ENCODE measurements at regions not wholly inside any gene's neighbourhood (a gene's known extent, or its start where the extent isn't known, plus 50 kb on each side); places are given as distances from the start of the nearest gene placed in this dataset.

DNA sequence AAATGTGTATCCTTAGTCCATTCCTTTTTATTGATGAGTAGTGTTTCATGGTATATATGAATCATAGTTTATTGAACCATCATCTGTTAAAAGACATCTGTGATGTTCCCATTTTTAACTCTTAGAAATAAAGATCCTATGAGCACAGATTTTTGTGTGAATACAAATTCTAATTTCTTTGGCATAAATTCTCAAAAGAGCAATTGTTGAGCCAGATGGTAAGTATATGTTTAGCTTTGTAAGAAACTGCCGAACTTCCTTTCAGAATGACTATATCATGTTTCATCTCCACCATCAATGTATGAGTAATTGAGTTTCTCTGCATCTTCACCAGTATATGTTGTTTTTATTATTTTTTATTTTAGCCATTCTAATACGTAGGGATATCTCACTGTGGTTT lies 526.4 kb downstream of the CDH10 start:
- no peak for DNase-seq (ENCODE audit: low read depth in 1 of 2, low spot score in 1 of 2)
- TF ChIP-seq, protein P1, sequence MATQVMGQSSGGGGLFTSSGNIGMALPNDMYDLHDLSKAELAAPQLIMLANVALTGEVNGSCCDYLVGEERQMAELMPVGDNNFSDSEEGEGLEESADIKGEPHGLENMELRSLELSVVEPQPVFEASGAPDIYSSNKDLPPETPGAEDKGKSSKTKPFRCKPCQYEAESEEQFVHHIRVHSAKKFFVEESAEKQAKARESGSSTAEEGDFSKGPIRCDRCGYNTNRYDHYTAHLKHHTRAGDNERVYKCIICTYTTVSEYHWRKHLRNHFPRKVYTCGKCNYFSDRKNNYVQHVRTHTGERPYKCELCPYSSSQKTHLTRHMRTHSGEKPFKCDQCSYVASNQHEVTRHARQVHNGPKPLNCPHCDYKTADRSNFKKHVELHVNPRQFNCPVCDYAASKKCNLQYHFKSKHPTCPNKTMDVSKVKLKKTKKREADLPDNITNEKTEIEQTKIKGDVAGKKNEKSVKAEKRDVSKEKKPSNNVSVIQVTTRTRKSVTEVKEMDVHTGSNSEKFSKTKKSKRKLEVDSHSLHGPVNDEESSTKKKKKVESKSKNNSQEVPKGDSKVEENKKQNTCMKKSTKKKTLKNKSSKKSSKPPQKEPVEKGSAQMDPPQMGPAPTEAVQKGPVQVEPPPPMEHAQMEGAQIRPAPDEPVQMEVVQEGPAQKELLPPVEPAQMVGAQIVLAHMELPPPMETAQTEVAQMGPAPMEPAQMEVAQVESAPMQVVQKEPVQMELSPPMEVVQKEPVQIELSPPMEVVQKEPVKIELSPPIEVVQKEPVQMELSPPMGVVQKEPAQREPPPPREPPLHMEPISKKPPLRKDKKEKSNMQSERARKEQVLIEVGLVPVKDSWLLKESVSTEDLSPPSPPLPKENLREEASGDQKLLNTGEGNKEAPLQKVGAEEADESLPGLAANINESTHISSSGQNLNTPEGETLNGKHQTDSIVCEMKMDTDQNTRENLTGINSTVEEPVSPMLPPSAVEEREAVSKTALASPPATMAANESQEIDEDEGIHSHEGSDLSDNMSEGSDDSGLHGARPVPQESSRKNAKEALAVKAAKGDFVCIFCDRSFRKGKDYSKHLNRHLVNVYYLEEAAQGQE (IDR thresholded peaks at IDR 0.05; ENCODE audit: insufficient replicate concordance, low read depth), result no peak
- TF ChIP-seq POLR2AphosphoS5 (IDR thresholded peaks at IDR 0.05; ENCODE audit: low read depth) (no peak), GABPA (IDR thresholded peaks at IDR 0.05; ENCODE audit: low read depth) (no peak), SPI1 (IDR thresholded peaks at IDR 0.05; ENCODE audit: borderline replicate concordance, low read depth) (no peak)
- TF ChIP-seq, protein P2, sequence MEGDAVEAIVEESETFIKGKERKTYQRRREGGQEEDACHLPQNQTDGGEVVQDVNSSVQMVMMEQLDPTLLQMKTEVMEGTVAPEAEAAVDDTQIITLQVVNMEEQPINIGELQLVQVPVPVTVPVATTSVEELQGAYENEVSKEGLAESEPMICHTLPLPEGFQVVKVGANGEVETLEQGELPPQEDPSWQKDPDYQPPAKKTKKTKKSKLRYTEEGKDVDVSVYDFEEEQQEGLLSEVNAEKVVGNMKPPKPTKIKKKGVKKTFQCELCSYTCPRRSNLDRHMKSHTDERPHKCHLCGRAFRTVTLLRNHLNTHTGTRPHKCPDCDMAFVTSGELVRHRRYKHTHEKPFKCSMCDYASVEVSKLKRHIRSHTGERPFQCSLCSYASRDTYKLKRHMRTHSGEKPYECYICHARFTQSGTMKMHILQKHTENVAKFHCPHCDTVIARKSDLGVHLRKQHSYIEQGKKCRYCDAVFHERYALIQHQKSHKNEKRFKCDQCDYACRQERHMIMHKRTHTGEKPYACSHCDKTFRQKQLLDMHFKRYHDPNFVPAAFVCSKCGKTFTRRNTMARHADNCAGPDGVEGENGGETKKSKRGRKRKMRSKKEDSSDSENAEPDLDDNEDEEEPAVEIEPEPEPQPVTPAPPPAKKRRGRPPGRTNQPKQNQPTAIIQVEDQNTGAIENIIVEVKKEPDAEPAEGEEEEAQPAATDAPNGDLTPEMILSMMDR (IDR thresholded peaks at IDR 0.05; ENCODE audit: insufficient read depth, low read length), result no peak
- Histone ChIP-seq H3K27me3 (ENCODE audit: insufficient read depth, poor library complexity, severe bottlenecking) (no peaks in the 10 kb centered on the region), H3K27ac (replicated peaks) (no peak overlapping the region), H3K4me3 (replicated peaks; ENCODE audit: insufficient read depth, low read length) (no peak overlapping the region)

DNA sequence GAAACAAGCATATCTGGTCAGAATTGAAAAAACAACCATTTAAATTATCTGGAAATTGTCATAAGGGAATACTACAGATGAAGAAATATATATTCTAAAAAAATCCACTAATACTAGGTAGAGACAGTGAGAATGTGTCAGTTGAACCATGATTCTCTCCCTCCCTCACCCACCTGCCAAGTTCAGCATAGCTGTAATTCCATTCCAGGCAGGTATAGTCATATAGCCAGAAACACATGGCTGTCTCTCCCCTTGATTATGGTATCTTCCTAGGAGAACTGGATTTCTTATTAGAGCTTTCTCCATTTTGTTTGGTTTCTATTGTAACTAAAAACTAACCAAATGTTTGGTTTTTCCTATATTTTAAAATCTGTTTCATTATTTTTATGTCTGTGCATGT lies 509.2 kb downstream of the CDH10 start:
- H3K4me3 ChIP-seq (replicated peaks; ENCODE audit: insufficient read depth, low read length), result no peak overlapping the region
- no peaks in the 10 kb centered on the region for H3K27me3 ChIP-seq (ENCODE audit: insufficient read depth, poor library complexity, severe bottlenecking)
- DNase-seq (ENCODE audit: low read depth in 1 of 2, low spot score in 1 of 2), result no peak
- no peak for TF ChIP-seq POLR2AphosphoS5 (IDR thresholded peaks at IDR 0.05; ENCODE audit: low read depth)
- no peak for TF ChIP-seq SPI1 (IDR thresholded peaks at IDR 0.05; ENCODE audit: borderline replicate concordance, low read depth)
- TF ChIP-seq, protein P1 (IDR thresholded peaks at IDR 0.05; ENCODE audit: insufficient replicate concordance, low read depth), result no peak
- TF ChIP-seq, protein P2 (IDR thresholded peaks at IDR 0.05; ENCODE audit: insufficient read depth, low read length), result no peak
- no peak for TF ChIP-seq GABPA (IDR thresholded peaks at IDR 0.05; ENCODE audit: low read depth)
- H3K27ac ChIP-seq (replicated peaks), result no peak overlapping the region

DNA sequence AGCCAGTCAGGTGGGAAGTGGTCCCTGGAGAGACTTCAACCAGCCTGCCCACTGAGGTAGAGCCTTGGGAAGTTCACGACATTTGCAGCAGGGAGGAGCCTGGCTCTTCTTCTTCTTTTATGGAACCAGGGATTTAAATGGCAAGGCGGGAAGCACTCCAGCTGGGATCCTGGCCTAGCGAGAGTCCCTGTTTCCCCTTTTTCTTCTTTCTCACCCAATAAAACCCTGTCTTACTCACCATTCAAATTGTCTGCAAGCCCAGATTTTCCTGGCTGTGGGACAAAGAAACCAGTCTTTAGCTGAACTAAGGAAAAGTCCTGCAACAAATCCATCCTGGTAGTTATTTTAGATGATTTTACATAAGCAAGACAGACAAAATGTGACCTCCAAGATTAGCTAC lies 503.7 kb downstream of the CDH10 start:
- TF ChIP-seq SPI1 (IDR thresholded peaks at IDR 0.05; ENCODE audit: borderline replicate concordance, low read depth) (no peak), GABPA (IDR thresholded peaks at IDR 0.05; ENCODE audit: low read depth) (no peak), POLR2AphosphoS5 (IDR thresholded peaks at IDR 0.05; ENCODE audit: low read depth) (no peak)
- TF ChIP-seq, protein P1 (IDR thresholded peaks at IDR 0.05; ENCODE audit: insufficient replicate concordance, low read depth), result no peak
- TF ChIP-seq, protein P2 (IDR thresholded peaks at IDR 0.05; ENCODE audit: insufficient read depth, low read length), result no peak
- DNase-seq (ENCODE audit: low read depth in 1 of 2, low spot score in 1 of 2), result no peak
- Histone ChIP-seq H3K27me3 (ENCODE audit: insufficient read depth, poor library complexity, severe bottlenecking) (no peaks in the 10 kb centered on the region), H3K4me3 (replicated peaks; ENCODE audit: insufficient read depth, low read length) (no peak overlapping the region), H3K27ac (replicated peaks) (no peak overlapping the region)

Measured in HL-60 (cell line).